Right ventricle myocardium inferior (tissue), 1 donor: ENCODE measurements at regions not wholly inside any gene's neighbourhood (a gene's known extent, or its start where the extent isn't known, plus 50 kb on each side); places are given as distances from the start of the nearest gene placed in this dataset.

ENCODE experiments used
- ATAC-seq: fragments of 200-7000 bp; cut with Tn5 transposase; one replicate; pipeline ENCODE4 v1.9.1; 2020; ENCODE audit warnings: mild to moderate bottlenecking, moderate library complexity
- DNase-seq: peaks from one replicate; pipeline ENCODE4 v3.0.0; 2021; ENCODE audit errors: missing footprints
- intact Hi-C: fragments of 100-400 bp; cut with DNase I; formaldehyde crosslinking; loops from one replicate; pipeline ENCODE4 v1.11.0; 2022
- donor health status: DM: no; HTN: yes; CAD: no; lungs with severe emphysema.

GRCh38 chrX:10856797-10857196 lies 236.4 kb upstream of the MID1 start:
- ATAC-seq: no peak
- no peak for DNase-seq
- intact Hi-C loops: no loop called here

- intact Hi-C loops: no loop called here
- no peak for DNase-seq
- no peak for ATAC-seq
Measured at GRCh38 chrX:10859353-10859752, 239.0 kb upstream of the MID1 start.

- ATAC-seq (no peak), DNase-seq (no peak)
- intact Hi-C loops: no loop called here
Measured at GRCh38 chrX:10875995-10876394, 235.1 kb upstream of the HCCS start.

- no peak for ATAC-seq
- intact Hi-C loops: no loop called here
- DNase-seq: no peak
Measured at GRCh38 chrX:10882484-10882883, 228.6 kb upstream of the HCCS start.

- ATAC-seq: no peak
- DNase-seq: no peak
- intact Hi-C loops: no loop called here
Measured at GRCh38 chrX:10884246-10884645, 226.9 kb upstream of the HCCS start.

- DNase-seq (no peak), ATAC-seq (no peak)
- intact Hi-C loops: no loop called here
Measured at GRCh38 chrX:10892621-10893225, 218.4 kb upstream of the HCCS start.

GRCh38 chrX:10893366-10893765 lies 217.8 kb upstream of the HCCS start:
- no peak for ATAC-seq
- no peak for DNase-seq
- intact Hi-C loops: no loop called here

DNA sequence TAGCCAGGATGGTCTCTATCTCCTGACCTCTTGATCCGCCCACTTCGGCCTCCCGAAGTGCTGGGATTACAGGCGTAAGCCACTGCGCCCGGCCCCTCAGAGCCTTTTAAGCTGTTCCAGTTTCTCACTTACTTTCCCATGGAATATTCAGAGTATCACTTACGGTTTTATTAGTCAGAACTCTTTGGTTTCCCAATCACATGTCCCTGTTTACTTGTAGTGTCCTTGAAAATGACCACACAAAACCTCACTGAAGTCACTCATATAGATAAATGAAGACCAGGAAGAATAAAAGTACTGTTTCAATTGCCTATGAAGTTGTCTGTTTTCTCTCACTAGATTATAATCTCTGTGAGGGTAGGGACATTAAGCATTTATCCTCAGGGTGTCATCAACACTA lies 217.2 kb upstream of the HCCS start:
- no peak for ATAC-seq
- no peak for DNase-seq
- intact Hi-C loops: no loop called here

GRCh38 chrX:10897768-10898167 lies 213.4 kb upstream of the HCCS start:
- no peak for ATAC-seq
- intact Hi-C loops: no loop called here
- DNase-seq: no peak

GRCh38 chrX:10900585-10901289 lies 210.4 kb upstream of the HCCS start:
- ATAC-seq (no peak), DNase-seq (no peak)
- intact Hi-C loops: no loop called here

DNA sequence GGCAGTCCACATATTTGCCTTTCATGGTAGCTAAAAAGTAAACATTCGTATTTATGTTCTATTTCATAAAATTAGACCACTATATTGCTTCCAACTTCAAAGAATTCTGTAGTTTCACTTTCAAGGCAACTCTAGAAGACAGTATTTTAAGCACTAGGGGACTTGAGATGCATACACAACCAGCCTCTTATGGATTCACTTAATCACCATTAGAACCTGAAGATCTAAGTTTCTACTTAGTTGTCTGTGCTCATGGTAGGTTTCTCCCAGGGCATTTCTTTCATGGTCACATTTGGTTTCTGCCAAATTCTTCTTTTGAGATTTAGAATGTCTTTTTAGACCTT lies 209.9 kb upstream of the HCCS start:
- intact Hi-C loops: no loop called here
- DNase-seq (no peak), ATAC-seq (no peak)

DNA sequence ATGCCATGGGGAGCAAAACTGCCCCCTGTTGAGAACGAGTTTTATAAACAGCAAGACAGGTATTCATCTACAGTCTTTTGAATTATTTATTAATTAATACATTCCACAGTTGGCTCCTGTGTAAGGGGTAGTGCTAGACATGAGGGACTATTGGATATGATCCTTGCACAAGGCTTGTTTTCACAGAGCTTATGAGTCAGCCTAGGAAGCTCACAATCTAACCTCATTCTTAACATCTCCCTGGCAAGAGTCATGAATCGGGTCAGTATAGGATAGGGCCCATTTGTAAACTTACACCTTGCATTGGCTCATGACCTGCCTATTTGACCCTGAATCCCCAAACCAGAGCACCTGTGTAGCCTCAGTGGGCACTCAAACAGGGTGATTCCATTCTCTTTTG lies 209.1 kb upstream of the HCCS start:
- intact Hi-C loops: no loop called here
- DNase-seq (no peak), ATAC-seq (no peak)

DNA sequence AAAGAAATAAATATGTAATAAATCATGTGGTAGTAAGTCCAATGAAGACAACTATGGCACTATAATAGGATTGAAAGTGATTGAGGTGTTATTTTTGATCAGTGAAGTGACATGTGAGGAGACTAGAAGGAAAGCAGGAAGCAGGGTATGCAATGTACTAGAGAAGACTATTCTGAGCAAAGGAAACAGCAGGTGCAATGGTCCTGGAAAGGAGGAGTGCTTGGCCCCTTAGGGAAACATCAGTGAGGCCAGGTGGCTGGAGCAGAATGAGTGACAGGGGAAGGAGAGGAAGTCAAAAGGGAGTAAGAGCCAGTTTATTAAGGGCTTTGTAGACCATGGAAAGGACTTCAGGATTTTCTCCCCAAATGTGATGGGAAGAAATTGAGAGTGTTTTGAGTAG lies 207.6 kb upstream of the HCCS start:
- intact Hi-C loops: no loop called here
- ATAC-seq (no peak), DNase-seq (no peak)

DNA sequence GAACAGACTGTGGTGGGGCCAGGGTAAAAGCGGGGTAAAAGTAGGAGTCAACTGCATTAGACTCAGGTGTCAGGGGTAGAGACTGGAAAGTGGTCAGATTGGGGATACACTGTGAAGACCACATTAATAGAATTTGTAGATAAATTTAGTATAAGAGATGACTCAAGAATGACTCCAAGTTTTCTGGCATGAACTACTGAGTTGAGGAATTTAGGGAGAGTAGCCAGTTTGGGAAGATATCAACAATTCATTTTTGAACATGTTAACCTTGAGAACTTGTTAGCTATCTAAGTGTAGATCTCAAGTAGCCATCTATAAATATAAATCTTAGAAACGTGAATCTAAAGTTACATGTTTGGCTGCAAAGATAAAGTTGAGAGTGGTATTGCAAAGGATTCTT lies 206.9 kb upstream of the HCCS start:
- DNase-seq: no peak
- intact Hi-C loops: no loop called here
- no peak for ATAC-seq

GRCh38 chrX:10906866-10907265 lies 204.3 kb upstream of the HCCS start:
- intact Hi-C loops: no loop called here
- ATAC-seq: no peak
- DNase-seq: no peak

DNA sequence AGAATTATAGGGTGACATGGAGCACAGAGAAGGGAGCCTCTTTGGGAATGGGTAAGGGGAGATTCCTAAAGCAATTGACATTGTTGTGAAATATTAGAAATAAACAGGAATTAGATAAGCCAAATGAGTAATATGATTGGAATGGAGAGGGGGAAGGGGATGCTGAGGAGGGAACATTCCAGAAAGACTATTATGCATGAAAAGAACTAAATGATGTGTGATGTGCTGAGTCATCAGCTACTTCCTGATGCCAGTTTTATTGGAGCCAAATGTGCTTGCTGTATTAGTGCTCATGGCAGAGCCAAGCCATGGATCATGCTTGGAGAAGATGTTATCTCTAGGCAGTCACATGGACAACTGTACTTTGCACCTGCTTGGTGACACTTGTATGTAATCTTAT lies 189.0 kb upstream of the HCCS start:
- no peak for ATAC-seq
- intact Hi-C loops: no loop called here

GRCh38 chrX:10922835-10923234 lies 188.3 kb upstream of the HCCS start:
- intact Hi-C loops: no loop called here
- DNase-seq: no peak
- no peak for ATAC-seq

More for the DNA sequence above, 189.0 kb upstream of the HCCS start:
- DNase-seq: no peak

DNA sequence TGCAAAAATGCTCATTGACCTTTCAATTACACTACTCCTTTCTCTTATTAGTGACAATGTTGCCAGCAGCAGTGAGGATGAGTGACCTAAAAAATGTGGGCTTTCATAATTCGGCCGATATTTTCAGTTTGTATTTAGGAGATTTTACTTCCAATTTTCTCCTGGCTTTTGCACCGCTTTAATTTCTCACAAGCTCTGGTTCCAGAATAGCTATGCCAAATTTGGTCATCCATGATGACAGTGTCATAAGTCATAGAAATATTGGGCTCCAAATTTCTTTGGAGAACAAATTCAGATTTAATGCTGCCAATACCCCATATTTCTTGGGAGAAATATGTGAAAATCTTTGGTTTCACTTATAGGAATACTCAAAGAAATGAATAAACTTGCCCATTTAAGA lies 187.7 kb upstream of the HCCS start:
- no peak for ATAC-seq
- intact Hi-C loops: no loop called here
- DNase-seq: no peak

DNA sequence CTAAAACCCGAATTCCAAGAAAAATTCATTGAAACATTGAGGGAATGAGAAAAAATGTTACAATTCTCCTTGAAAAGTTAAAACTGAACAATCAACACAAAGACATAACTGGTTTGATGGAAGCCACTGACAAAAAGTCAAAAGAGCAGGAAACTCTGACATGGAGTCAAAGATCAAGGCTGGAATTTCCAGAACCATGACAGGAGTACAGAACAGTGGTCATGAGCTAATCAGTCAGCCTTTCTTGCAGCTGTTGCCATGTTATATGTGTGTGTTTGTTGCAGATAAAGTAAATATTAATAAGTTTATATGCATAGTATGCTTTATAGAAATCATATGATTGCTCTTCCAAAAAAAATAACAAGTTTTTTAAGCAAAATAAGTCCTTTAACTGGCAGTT lies 184.7 kb upstream of the HCCS start:
- no peak for ATAC-seq
- DNase-seq: no peak
- intact Hi-C loops: no loop called here

DNA sequence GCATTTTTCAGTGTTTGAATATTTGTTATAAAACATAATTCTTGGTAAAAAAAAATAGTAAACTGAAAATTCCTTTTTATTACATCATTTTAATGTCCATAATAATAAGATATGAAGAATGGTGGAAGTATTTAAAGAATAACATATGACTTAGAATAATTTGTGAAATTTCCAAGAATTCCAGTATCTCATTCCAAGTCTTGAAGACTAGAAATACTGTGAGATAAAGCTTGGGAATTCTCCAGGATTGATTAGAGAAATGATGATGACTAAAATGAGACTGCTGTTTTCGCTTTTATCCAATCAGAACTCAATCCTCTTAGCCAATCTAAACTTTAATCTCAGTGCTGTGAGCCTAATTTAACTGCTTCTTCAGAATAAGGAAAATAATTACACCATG lies 184.2 kb upstream of the HCCS start:
- DNase-seq: no peak
- ATAC-seq: no peak
- intact Hi-C loops: no loop called here

DNA sequence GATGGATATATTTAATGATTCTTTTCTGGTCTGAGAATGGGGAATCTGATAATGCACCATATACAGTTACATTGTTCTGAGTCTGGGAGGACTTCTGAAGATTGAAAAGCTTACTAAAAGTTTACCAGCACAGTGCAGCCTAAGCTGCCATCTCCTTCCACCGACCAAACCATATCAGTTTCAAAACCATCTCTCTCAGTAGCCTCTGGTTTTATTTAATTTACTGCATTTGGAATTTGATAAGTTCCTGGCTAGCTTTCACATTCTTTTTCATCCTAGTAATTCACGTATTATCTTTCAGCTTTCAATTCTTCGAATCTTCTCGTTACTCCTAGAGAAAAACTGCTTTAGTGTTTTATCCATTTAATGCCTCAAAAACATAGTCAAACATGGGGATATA lies 181.4 kb upstream of the HCCS start:
- DNase-seq: no peak
- intact Hi-C loops: no loop called here
- no peak for ATAC-seq
